Activated naive CD4-positive, alpha-beta T cell treated with anti-CD3 and anti-CD28 coated beads, Interleukin-2, amount 50 U/mL, for 24 hours (primary cell): ENCODE measurements at regions not wholly inside any gene's neighbourhood (a gene's known extent, or its start where the extent isn't known, plus 50 kb on each side); places are given as distances from the start of the nearest gene placed in this dataset.

Experiments
- H3K27ac Mint-ChIP-seq: one replicate; pipeline ENCODE4 v1.8.0; 2021; ENCODE audit warnings: mild to moderate bottlenecking, mixed read lengths
- H3K27me3 Mint-ChIP-seq: one replicate; pipeline ENCODE4 v1.8.0; 2021; ENCODE audit warnings: mixed read lengths
- H3K36me3 Mint-ChIP-seq: one replicate; pipeline ENCODE4 v1.8.0; 2021; ENCODE audit warnings: mixed read lengths
- H3K4me1 Mint-ChIP-seq: one replicate; pipeline ENCODE4 v1.8.0; 2021; ENCODE audit warnings: mixed read lengths
- H3K4me3 Mint-ChIP-seq: one replicate; pipeline ENCODE4 v1.8.0; 2021; ENCODE audit warnings: mild to moderate bottlenecking, mixed read lengths
- H3K9me3 Mint-ChIP-seq: one replicate; pipeline ENCODE4 v1.8.0; 2021; ENCODE audit warnings: mixed read lengths

DNA sequence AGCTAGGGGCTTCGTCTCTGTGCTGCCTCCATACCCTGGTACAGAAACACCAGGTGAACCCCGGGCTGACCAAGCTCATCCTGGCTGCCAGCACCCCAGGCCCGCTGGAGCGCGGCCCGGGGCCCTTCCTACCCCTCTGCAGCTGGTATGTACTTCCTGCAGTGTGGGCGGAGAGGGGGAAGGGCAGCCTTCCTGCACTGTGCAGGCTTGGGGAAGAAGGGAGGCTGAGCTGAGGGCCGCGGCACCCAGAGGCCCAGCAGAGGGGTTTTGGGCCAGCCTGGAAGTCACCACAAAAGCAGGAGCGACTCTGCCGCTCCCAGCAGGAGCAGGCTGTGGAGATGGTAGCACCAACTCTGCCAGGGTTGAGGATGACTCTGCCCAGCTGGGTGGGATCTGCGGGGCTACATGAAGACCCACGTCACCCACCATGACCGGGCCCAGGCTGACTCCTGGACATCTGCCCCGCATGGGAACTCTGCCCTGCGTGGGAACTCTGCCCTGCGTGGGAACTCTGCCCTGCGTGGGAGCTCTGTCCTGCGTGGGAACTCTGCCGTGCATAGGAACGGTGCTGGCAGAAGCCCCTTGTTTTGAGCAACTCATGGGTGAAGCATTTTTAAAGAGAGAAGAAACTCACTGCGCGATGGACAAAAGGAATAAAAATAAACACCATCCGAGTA lies 273.3 kb downstream of the NDUFA10 start:
- Mint-ChIP-seq H3K36me3 (no peaks in the 10 kb centered on the region), H3K27ac (no peak overlapping the region), H3K4me1 (peaks cover 7% of the 10 kb centered on the region), H3K27me3 (no peaks in the 10 kb centered on the region), H3K9me3 (no peaks in the 10 kb centered on the region), H3K4me3 (no peak overlapping the region)

DNA sequence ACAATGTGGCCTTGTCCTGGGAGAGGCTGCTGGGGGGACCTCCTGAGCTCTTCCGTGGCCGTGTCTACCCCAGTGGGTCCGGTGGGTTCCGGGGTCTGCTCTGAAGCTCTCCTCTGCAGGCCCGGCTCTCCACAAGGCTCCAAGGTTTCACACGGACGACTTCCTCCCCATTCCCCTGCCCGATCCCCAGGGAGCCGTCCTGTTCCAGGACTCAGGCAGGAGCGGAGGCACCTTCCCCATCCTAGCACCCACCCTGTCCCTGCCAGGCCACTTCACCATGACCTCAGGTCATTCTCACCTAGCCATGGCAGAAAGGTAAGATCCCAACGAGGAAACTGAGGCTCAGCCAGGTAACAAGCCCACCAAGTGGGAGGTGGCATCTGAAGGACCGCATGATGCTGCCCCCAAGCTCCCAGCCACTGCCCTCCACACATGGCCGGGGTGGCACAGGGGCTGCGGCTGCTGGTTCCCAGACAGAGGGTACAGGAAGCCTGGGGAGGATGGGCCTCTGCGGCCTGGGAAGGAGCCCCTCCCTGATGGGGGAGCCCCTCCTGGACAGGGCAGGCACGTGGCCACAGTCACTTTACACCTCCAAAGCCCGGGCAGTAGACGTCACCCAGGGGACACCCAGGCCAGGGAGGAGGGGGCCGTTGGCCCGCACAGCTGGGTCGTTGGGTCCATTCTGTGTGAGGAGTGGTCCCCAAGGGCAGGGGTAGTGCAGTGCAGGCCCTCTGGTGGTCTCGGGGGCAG lies 274.0 kb downstream of the NDUFA10 start:
- Mint-ChIP-seq H3K27ac (no peak overlapping the region), H3K27me3 (no peaks in the 10 kb centered on the region), H3K4me1 (peaks cover 5% of the 10 kb centered on the region), H3K4me3 (no peak overlapping the region), H3K36me3 (no peaks in the 10 kb centered on the region), H3K9me3 (no peaks in the 10 kb centered on the region)

GRCh38 chr2:239750045-239750835 lies 274.9 kb downstream of the NDUFA10 start:
- H3K4me3 Mint-ChIP-seq: no peak overlapping the region
- H3K9me3 Mint-ChIP-seq: no peaks in the 10 kb centered on the region
- peaks cover 5% of the 10 kb centered on the region for H3K4me1 Mint-ChIP-seq
- H3K36me3 Mint-ChIP-seq: no peaks in the 10 kb centered on the region
- no peak overlapping the region for H3K27ac Mint-ChIP-seq
- H3K27me3 Mint-ChIP-seq: no peaks in the 10 kb centered on the region

DNA sequence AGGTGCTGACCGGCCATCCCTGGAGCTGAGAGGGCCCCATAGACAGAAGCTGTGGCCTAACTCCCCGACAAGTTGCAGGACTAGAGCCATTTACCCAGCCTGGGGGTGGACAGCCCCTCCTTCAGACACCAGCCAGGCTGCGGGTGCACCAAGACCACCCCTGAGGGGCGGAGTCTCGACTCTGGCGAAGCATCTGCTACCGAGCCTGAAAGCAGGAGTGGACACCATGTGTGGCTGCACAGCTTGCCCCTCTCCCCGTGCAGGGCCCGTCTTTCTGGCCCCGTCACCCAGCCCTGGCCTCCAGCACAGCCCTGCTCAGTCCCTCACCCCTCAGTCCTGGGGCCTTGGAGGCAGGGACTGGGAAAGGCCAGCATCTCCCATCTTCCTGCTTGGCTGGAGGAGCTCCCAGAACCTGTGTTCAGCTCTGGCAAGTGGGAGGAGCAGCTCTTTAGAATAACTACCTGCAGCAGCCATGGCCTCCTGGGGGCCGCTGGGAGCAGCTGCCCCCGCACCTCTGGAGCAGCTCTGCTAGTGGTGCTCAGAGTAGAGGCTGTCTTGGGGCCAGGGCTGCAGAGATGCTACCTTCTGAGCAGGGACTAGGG lies 275.8 kb downstream of the NDUFA10 start:
- H3K4me3 Mint-ChIP-seq: no peak overlapping the region
- H3K9me3 Mint-ChIP-seq: no peaks in the 10 kb centered on the region
- H3K36me3 Mint-ChIP-seq: no peaks in the 10 kb centered on the region
- H3K27ac Mint-ChIP-seq: no peak overlapping the region
- no peaks in the 10 kb centered on the region for H3K27me3 Mint-ChIP-seq
- H3K4me1 Mint-ChIP-seq: peaks cover 5% of the 10 kb centered on the region

GRCh38 chr2:239748811-239749210 lies 276.3 kb downstream of the NDUFA10 start:
- H3K4me1 Mint-ChIP-seq: peaks cover 5% of the 10 kb centered on the region
- H3K27me3 Mint-ChIP-seq: no peaks in the 10 kb centered on the region
- no peak overlapping the region for H3K4me3 Mint-ChIP-seq
- H3K9me3 Mint-ChIP-seq: no peaks in the 10 kb centered on the region
- H3K36me3 Mint-ChIP-seq: no peaks in the 10 kb centered on the region
- no peak overlapping the region for H3K27ac Mint-ChIP-seq

- Mint-ChIP-seq H3K27me3 (no peaks in the 10 kb centered on the region), H3K9me3 (no peaks in the 10 kb centered on the region), H3K4me3 (no peak overlapping the region), H3K4me1 (peaks cover 5% of the 10 kb centered on the region), H3K27ac (no peak overlapping the region), H3K36me3 (no peaks in the 10 kb centered on the region)
Observed at GRCh38 chr2:239747771-239748170, 277.4 kb downstream of the NDUFA10 start.

GRCh38 chr2:239747274-239747673 lies 277.9 kb downstream of the NDUFA10 start:
- Mint-ChIP-seq H3K4me1 (peaks cover 4% of the 10 kb centered on the region), H3K9me3 (no peaks in the 10 kb centered on the region), H3K27ac (no peak overlapping the region), H3K27me3 (no peaks in the 10 kb centered on the region), H3K36me3 (no peaks in the 10 kb centered on the region), H3K4me3 (no peak overlapping the region)

DNA sequence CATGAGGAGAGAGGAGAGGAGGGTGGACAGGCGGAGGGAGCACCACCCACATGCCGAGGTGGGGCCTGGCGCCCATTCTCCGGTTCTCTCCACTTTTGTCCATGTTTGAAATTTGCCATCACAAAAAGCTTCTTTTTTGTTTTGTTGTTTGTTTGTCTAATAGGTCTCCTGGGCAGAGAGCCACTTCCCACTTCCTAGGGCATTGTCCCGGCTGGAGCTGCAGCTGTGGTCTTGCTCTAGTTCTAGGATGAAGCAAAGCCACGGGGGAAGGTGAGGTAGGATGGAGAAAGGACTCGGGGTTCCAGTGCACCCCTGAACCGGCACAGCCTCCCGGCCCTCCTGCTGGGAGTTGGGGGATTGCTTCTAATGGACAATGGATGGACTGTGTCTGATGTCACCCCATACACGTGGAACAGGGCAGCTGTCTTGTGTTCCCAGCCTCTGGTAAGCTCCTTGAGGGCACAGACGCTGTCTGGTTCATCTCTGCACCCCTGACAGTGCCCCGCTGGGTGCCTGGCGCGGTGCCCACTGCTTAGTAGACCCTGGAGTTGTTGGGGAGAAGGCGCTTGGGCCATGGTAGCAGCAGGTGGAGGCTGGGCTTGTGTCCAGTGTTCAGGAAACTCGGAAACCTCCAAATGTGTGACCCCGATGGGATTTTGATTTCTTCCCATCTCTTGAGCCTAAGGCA lies 278.4 kb downstream of the NDUFA10 start:
- no peaks in the 10 kb centered on the region for H3K9me3 Mint-ChIP-seq
- H3K36me3 Mint-ChIP-seq: no peaks in the 10 kb centered on the region
- H3K27me3 Mint-ChIP-seq: no peaks in the 10 kb centered on the region
- H3K27ac Mint-ChIP-seq: no peak overlapping the region
- H3K4me3 Mint-ChIP-seq: no peak overlapping the region
- no peaks in the 10 kb centered on the region for H3K4me1 Mint-ChIP-seq

GRCh38 chr2:239745386-239746227 lies 279.5 kb downstream of the NDUFA10 start:
- Mint-ChIP-seq H3K36me3 (no peaks in the 10 kb centered on the region), H3K27me3 (no peaks in the 10 kb centered on the region), H3K27ac (no peak overlapping the region), H3K4me1 (no peaks in the 10 kb centered on the region), H3K4me3 (no peak overlapping the region), H3K9me3 (no peaks in the 10 kb centered on the region)

GRCh38 chr2:239744706-239745340 lies 280.3 kb downstream of the NDUFA10 start:
- no peaks in the 10 kb centered on the region for H3K36me3 Mint-ChIP-seq
- no peaks in the 10 kb centered on the region for H3K27me3 Mint-ChIP-seq
- no peak overlapping the region for H3K4me3 Mint-ChIP-seq
- no peaks in the 10 kb centered on the region for H3K4me1 Mint-ChIP-seq
- H3K9me3 Mint-ChIP-seq: no peaks in the 10 kb centered on the region
- H3K27ac Mint-ChIP-seq: no peak overlapping the region

GRCh38 chr2:239743206-239743605 lies 281.9 kb downstream of the NDUFA10 start:
- no peaks in the 10 kb centered on the region for H3K36me3 Mint-ChIP-seq
- H3K9me3 Mint-ChIP-seq: no peaks in the 10 kb centered on the region
- H3K27me3 Mint-ChIP-seq: no peaks in the 10 kb centered on the region
- H3K4me1 Mint-ChIP-seq: no peaks in the 10 kb centered on the region
- H3K4me3 Mint-ChIP-seq: no peak overlapping the region
- H3K27ac Mint-ChIP-seq: no peak overlapping the region

DNA sequence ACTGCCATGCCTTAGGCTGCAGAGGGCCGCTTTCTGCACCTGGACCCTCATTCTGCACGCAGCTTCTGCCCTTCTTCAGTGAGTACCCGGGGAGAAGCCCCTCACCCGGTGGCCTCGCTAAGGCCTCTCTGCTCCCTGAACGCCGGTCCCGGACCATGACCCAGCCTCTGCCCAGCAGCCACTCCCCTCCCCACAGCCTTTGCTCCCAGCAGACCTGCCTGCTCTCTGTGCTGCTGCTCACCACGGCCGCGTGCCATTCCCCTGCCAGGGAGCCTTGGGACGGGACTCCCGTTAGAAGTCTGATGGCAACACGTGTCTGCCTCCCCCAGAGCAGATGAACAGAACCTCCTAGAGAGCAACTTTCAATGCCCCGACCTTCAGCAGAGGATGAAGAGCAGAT lies 282.8 kb downstream of the NDUFA10 start:
- Mint-ChIP-seq H3K4me1 (no peaks in the 10 kb centered on the region), H3K9me3 (no peaks in the 10 kb centered on the region), H3K36me3 (no peaks in the 10 kb centered on the region), H3K27ac (no peak overlapping the region), H3K4me3 (no peak overlapping the region), H3K27me3 (no peaks in the 10 kb centered on the region)

- no peaks in the 10 kb centered on the region for H3K9me3 Mint-ChIP-seq
- no peak overlapping the region for H3K4me3 Mint-ChIP-seq
- H3K27ac Mint-ChIP-seq: no peak overlapping the region
- no peaks in the 10 kb centered on the region for H3K27me3 Mint-ChIP-seq
- H3K36me3 Mint-ChIP-seq: no peaks in the 10 kb centered on the region
- H3K4me1 Mint-ChIP-seq: no peaks in the 10 kb centered on the region
Observed at GRCh38 chr2:239739206-239739605, 285.9 kb downstream of the NDUFA10 start.

DNA sequence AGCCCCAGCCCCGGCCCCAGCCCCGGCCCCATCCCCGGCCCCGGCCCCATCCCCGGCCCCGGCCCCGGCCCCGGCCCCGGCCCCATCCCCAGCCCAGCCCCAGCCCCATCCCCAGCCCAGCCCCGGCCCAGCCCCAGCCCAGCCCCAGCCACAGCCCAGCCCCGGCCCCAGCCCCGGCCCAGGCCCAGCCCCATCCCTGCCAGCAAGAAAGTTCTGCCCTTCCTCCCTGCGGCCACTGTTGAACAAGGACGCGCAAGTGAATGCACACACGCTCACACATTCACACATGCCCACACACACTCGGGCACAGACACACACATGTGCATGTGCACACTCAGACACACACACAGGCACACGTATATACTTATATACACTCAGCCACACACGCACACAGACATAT lies 287.0 kb downstream of the NDUFA10 start:
- H3K4me1 Mint-ChIP-seq: no peaks in the 10 kb centered on the region
- H3K9me3 Mint-ChIP-seq: no peaks in the 10 kb centered on the region
- no peaks in the 10 kb centered on the region for H3K27me3 Mint-ChIP-seq

More for the DNA sequence above, 287.0 kb downstream of the NDUFA10 start:
- Mint-ChIP-seq H3K36me3 (no peaks in the 10 kb centered on the region), H3K27ac (no peak overlapping the region), H3K4me3 (no peak overlapping the region)
